ENCODE measurements at regions not wholly inside any gene's neighbourhood (a gene's known extent, or its start where the extent isn't known, plus 50 kb on each side); places are given as distances from the start of the nearest gene placed in this dataset.
"Not testable (repeated sequence)": the region's sequence is repeated elsewhere in the genome, so short reads cannot be mapped to it uniquely, and the experiment has no call there.

- TF ChIP-seq, protein P1, sequence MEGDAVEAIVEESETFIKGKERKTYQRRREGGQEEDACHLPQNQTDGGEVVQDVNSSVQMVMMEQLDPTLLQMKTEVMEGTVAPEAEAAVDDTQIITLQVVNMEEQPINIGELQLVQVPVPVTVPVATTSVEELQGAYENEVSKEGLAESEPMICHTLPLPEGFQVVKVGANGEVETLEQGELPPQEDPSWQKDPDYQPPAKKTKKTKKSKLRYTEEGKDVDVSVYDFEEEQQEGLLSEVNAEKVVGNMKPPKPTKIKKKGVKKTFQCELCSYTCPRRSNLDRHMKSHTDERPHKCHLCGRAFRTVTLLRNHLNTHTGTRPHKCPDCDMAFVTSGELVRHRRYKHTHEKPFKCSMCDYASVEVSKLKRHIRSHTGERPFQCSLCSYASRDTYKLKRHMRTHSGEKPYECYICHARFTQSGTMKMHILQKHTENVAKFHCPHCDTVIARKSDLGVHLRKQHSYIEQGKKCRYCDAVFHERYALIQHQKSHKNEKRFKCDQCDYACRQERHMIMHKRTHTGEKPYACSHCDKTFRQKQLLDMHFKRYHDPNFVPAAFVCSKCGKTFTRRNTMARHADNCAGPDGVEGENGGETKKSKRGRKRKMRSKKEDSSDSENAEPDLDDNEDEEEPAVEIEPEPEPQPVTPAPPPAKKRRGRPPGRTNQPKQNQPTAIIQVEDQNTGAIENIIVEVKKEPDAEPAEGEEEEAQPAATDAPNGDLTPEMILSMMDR (conservative IDR thresholded peaks at IDR 0.05 in 1 of 2, IDR thresholded peaks at IDR 0.05 in 1 of 2; ENCODE audit: extremely low read depth in 1 of 2, insufficient read depth in 1 of 2, low read depth in 1 of 2, low read length in 2 of 2), result not testable (repeated sequence)
- TF ChIP-seq EZH2 (IDR thresholded peaks at IDR 0.05; ENCODE audit: borderline replicate concordance, low read length), result not testable (repeated sequence)
Measured at GRCh38 chr7:66477822-66478397, 150.8 kb upstream of the KCTD7 start.

All from mammary epithelial cell (primary cell).